Spleen (tissue), 11 donors: ENCODE measurements at regions not wholly inside any gene's neighbourhood (a gene's known extent, or its start where the extent isn't known, plus 50 kb on each side); places are given as distances from the start of the nearest gene placed in this dataset.
A peak's percentile ranks its signal among the peaks of the same experiment; 100 is the strongest.

Experiments
- DNase-seq: peaks from one replicate; pipeline ENCODE4 v3.0.0-alpha.2; 2020
- H3K27ac ChIP-seq, 8 donors: fragments of 200-600 bp; sonication (generic) in 7 of 8; 1 replicate in 4 of 8; 2 replicates in 4 of 8; pipeline versions ENCODE4 v1.5.0 to v1.8.0; 2016 to 2021; ENCODE audit warnings: inconsistent platforms in 4 of 8, mild to moderate bottlenecking in 4 of 8, moderate library complexity in 1 of 8
- H3K27me3 ChIP-seq, 7 donors: fragments of 200-600 bp; sonication (generic) in 6 of 7; replicated peaks in 1 of 7; 1 replicate in 4 of 7; 2 replicates in 3 of 7; pipeline versions ENCODE4 v1.5.0 to v1.8.0; 2016 to 2021; ENCODE audit warnings: inconsistent platforms in 3 of 7, mild to moderate bottlenecking in 1 of 7
- H3K36me3 ChIP-seq, 6 donors: fragments of 200-600 bp; sonication (generic) in 5 of 6; 1 replicate in 4 of 6; 2 replicates in 2 of 6; pipeline versions ENCODE4 v1.5.0 to v1.8.0; 2016 to 2021; ENCODE audit warnings: inconsistent platforms in 2 of 6
- H3K4me1 ChIP-seq, 6 donors: fragments of 200-600 bp; sonication (generic) in 5 of 6; 1 replicate in 3 of 6; 2 replicates in 3 of 6; pipeline versions ENCODE4 v1.5.0 to v1.8.0; 2016 to 2021; ENCODE audit warnings: inconsistent platforms in 3 of 6
- H3K4me3 ChIP-seq, 8 donors: fragments of 200-600 bp; sonication (generic) in 7 of 8; 1 replicate in 4 of 8; 2 replicates in 4 of 8; pipeline versions ENCODE4 v1.5.0 to v1.8.0; 2016 to 2021; ENCODE audit warnings: inconsistent platforms in 4 of 8, mild to moderate bottlenecking in 4 of 8, moderate library complexity in 2 of 8
- H3K9me3 ChIP-seq, 8 donors: fragments of 200-600 bp; sonication (generic) in 7 of 8; 1 replicate in 4 of 8; 2 replicates in 4 of 8; pipeline versions ENCODE4 v1.5.0 to v1.8.0; 2016 to 2021; ENCODE audit warnings: inconsistent platforms in 4 of 8
- CTCF ChIP-seq, 11 experiments: fragments of 200-600 bp in 7 of 11; fragments of 450-650 bp in 4 of 11; sonication (generic) in 4 of 11; IDR thresholded peaks in 8 of 11; conservative IDR thresholded peaks in 3 of 11; 1 replicate in 7 of 11; 2 replicates in 4 of 11; pipeline versions ENCODE4 v1.4.0 to v1.8.0; 2016 to 2021; ENCODE audit warnings: antibody characterized with exemption in 11 of 11, inconsistent platforms in 4 of 11, mild to moderate bottlenecking in 1 of 11
- POLR2A ChIP-seq, 3 donors: fragments of 450-650 bp; IDR thresholded peaks; one replicate each; pipeline ENCODE4 v1.5.1; 2017; ENCODE audit warnings: antibody characterized with exemption in 3 of 3, mild to moderate bottlenecking in 1 of 3
- POLR2AphosphoS5 ChIP-seq, 3 donors: sonication (generic); formaldehyde crosslinking; IDR thresholded peaks; one replicate each; pipeline ENCODE4 v1.5.1; 2017; ENCODE audit warnings: antibody characterized with exemption in 3 of 3
- WGBS, 5 donors: extraction: QIAGEN DNeasy Blood & Tissue Kit in 3 of 5; methylation state at CpG; one replicate each; pipeline versions ENCODE4 v1.1.5 to v1.1.7; 2013 to 2018; 5-methylcytosine and 5-hydroxymethylcytosine counted together
- intact Hi-C: fragments of 100-400 bp; cut with DNase I; formaldehyde crosslinking; loops from one replicate; pipeline ENCODE4 v1.15.0; 2023; ENCODE audit warnings: low total_unique reads
- donor health status: healthy with polysubstance abuse.
- donor health status: DM: no; HTN: no; CAD: no; lungs with moderate emphysema.
- donor health status: DM: no; HTN: no; CAD: no.
- donor health status: Bipolar disorder and iron deficiency.
- donor health status: healthy.
- donor health status: DM: no; HTN: no; CAD: no.
- donor health status: DM: yes; HTN: yes; CAD: no.

GRCh38 chr21:45341779-45342178 is 54.1 kb upstream of the POFUT2 start:
- intact Hi-C loops: no loop called here
- no peak overlapping the region for H3K27ac ChIP-seq
- peaks cover 0 to 9% (median under 1%) of the 10 kb centered on the region in 6 donors for H3K4me1 ChIP-seq
- H3K27me3 ChIP-seq: peaks cover 0 to 18% (median 0%) of the 10 kb centered on the region in 7 donors
- no peak for DNase-seq
- TF ChIP-seq POLR2AphosphoS5 (IDR thresholded peaks at IDR 0.05) (no peak), POLR2A (IDR thresholded peaks at IDR 0.05) (no peak), CTCF (IDR thresholded peaks at IDR 0.05 in 8 of 11, conservative IDR thresholded peaks at IDR 0.05 in 3 of 11) (no peak)
- no peak overlapping the region for H3K4me3 ChIP-seq
- no peaks in the 10 kb centered on the region for H3K9me3 ChIP-seq
- H3K36me3 ChIP-seq: no peaks in the 10 kb centered on the region
- 16 to 31% (median 28%) methylated on average over 9 of the region's 9 CpGs for WGBS, 5 donors

- 86 to 96% (median 90%) methylated on average over 15 of the region's 15 CpGs for WGBS, 5 donors
- Histone ChIP-seq H3K36me3 (no peaks in the 10 kb centered on the region), H3K9me3 (no peaks in the 10 kb centered on the region), H3K4me3 (no peak overlapping the region), H3K27me3 (peaks cover 0 to 22% (median 0%) of the 10 kb centered on the region in 7 donors), H3K27ac (no peak overlapping the region), H3K4me1 (peaks cover 8 to 28% (median 18%) of the 10 kb centered on the region in 6 donors)
- no peak for TF ChIP-seq POLR2AphosphoS5 (IDR thresholded peaks at IDR 0.05)
- TF ChIP-seq POLR2A (IDR thresholded peaks at IDR 0.05): no peak
- TF ChIP-seq CTCF (IDR thresholded peaks at IDR 0.05 in 8 of 11, conservative IDR thresholded peaks at IDR 0.05 in 3 of 11): no peak
- DNase-seq: no peak
- intact Hi-C loops: no loop called here
These were observed 56.2 kb upstream of the POFUT2 start for GRCh38 chr21:45343891-45344290.

- DNase-seq: no peak
- H3K4me3 ChIP-seq: no peak overlapping the region
- no peaks in the 10 kb centered on the region for H3K36me3 ChIP-seq
- no peaks in the 10 kb centered on the region for H3K9me3 ChIP-seq
- intact Hi-C loops: no loop called here
- H3K27me3 ChIP-seq: peaks cover 0 to 22% (median 0%) of the 10 kb centered on the region in 7 donors
- peaks cover 13 to 35% (median 23%) of the 10 kb centered on the region in 6 donors for H3K4me1 ChIP-seq
- 88 to 92% (median 90%) methylated on average over 15 to 21 of the region's 21 CpGs for WGBS, 5 donors
- no peak overlapping the region for H3K27ac ChIP-seq
- TF ChIP-seq POLR2A (IDR thresholded peaks at IDR 0.05): no peak
- TF ChIP-seq CTCF (IDR thresholded peaks at IDR 0.05 in 8 of 11, conservative IDR thresholded peaks at IDR 0.05 in 3 of 11): no peak
- no peak for TF ChIP-seq POLR2AphosphoS5 (IDR thresholded peaks at IDR 0.05)
These were observed 56.9 kb upstream of the POFUT2 start for GRCh38 chr21:45344576-45344975.

GRCh38 chr21:45347048-45347711 is 57.8 kb upstream of the COL18A1 start:
- no peak for DNase-seq
- Histone ChIP-seq H3K9me3 (no peaks in the 10 kb centered on the region), H3K4me3 (no peak overlapping the region), H3K4me1 (peaks cover 13 to 52% (median 39%) of the 10 kb centered on the region in 6 donors), H3K27ac (peak overlapping the region in 7 of 8 donors; percentile 35 to 84 (median 82)), H3K36me3 (no peaks in the 10 kb centered on the region), H3K27me3 (peaks cover 0 to 20% (median 0%) of the 10 kb centered on the region in 7 donors)
- TF ChIP-seq POLR2A (IDR thresholded peaks at IDR 0.05) (no peak), CTCF (IDR thresholded peaks at IDR 0.05 in 8 of 11, conservative IDR thresholded peaks at IDR 0.05 in 3 of 11) (no peak), POLR2AphosphoS5 (IDR thresholded peaks at IDR 0.05) (no peak)
- WGBS, 5 donors: 53 to 70% (median 60%) methylated on average over 31 of the region's 31 CpGs
- intact Hi-C loops: no loop called here
